HG02943 (cell line): ENCODE measurements at regions not wholly inside any gene's neighbourhood (a gene's known extent, or its start where the extent isn't known, plus 50 kb on each side); places are given as distances from the start of the nearest gene placed in this dataset.
"Not testable (repeated sequence)": the region's sequence is repeated elsewhere in the genome, so short reads cannot be mapped to it uniquely, and the experiment has no call there.

Source experiments
- ATAC-seq: cut with Tn5 transposase; IDR thresholded peaks from one replicate; pipeline ENCODE4 v1.9.1; 2021; ENCODE audit warnings: mild to moderate bottlenecking, low read depth, moderate library complexity; ENCODE audit not compliant: unreplicated experiment

- no peak for ATAC-seq
Observed at GRCh38 chr1:116850436-116850835, 59.3 kb upstream of the PTGFRN start.

DNA sequence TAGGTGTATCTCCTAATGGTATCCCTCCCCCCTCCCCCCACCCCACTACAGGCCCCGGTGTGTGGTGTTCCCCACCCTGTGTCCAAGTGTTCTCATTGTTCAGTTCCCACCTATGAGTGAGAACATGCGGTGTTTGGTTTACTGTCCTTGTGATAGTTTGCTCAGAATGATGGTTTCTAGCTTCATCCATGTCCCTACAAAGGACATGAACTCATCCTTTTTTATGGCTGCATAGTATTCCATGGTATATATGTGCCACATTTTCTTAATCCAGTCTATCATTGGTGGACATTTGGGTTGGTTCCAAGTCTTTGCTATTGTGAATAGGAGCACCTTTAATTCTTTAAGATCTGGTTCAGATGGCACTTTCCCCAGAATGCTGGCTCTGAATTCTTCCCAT is 58.5 kb upstream of the PTGFRN start:
- not testable (repeated sequence) for ATAC-seq

DNA sequence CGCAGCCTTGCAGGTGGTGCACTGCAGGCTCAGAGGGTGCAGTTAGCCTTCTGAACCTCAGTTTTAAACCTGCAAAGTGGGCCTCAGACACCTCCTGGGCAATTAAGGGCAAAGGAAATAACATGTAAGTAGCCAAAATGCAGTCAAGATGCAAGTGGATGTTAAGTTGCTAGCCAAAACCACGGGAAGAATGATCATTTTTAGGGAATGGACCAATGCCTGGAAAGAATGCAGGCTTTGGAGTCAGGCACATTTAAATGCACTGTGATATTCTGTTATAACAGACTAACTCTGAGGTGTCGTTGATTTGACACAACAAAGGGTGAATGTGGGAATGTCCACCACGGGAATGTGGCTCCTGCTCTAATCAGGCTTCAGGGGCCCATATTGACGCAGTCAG is 57.9 kb upstream of the PTGFRN start:
- ATAC-seq = no peak

- no peak for ATAC-seq
Observed at GRCh38 chr1:116852367-116852766, 57.3 kb upstream of the PTGFRN start.

DNA sequence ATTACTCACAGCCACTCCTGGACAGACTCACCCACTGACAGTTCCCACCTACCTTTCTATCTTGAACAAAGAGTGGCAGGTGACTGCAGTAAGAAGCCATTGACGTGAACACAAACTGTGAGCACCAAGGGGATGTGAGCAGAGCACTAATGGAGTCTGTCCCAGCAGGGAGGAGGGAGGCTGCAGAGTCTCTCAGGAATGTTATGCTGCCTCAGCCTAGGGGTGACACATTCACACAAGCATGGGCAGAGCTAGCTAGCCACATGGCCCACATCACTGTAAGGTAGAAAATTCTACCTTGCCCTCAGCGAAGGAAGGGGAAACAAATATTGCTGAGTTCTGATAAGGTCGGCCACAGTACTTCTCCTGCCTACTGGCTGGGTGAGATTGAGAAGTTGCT is 56.8 kb upstream of the PTGFRN start:
- no peak for ATAC-seq

GRCh38 chr1:116853680-116854402 is 55.9 kb upstream of the PTGFRN start:
- no peak for ATAC-seq

DNA sequence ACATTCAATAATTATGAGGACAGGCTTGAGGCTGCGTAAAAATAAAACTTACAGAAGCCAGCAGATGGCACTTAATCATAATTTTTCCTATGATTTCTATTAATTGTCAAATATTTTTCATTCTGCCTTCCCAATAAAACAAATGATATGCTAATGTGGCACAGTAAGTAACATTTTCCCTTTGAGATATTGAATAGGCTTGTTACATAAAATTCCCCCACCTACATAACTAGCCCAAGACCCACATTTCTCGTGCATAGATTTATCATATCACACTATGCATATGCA is 55.4 kb upstream of the PTGFRN start:
- ATAC-seq = no peak

DNA sequence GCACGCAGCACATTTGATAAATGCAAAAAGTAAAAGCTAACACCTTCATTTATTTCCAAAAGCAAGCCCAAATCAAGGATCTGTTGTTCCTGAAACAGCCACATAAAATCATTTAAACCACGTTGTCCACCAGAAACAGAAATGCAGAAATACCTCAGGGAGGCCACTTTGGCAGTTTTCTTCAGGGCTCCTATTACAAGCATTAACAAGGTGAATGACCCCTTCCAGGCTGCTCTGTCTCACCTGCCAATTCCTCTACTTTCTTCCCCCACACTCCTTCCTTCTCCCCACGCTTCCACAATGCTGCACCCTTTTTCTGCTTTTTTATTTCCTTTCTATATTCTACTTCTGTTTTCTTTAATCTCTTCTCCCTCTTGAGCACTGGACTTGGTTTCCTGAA is 55.0 kb upstream of the PTGFRN start:
- ATAC-seq = no peak

DNA sequence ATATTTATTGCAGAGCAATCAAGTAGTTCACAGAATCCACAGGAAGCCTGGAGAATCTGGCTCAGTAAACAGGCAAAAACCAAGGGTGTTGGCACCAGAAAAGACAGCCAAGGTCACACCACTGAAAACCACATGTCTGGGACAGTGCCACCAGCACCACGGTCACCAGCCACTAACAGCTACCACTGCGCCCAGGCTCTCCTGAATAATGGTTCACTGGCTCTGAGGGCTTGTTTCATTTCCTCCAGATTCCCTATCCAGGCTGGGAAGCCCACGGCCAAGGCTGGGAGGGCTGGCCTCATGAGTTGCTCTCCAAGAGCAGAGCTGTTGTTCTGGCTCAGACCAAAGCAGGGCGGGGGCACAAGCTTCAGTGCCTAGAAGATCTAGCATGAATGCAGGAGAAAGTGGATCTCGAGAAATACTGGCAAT is 54.5 kb upstream of the PTGFRN start:
- no peak for ATAC-seq

DNA sequence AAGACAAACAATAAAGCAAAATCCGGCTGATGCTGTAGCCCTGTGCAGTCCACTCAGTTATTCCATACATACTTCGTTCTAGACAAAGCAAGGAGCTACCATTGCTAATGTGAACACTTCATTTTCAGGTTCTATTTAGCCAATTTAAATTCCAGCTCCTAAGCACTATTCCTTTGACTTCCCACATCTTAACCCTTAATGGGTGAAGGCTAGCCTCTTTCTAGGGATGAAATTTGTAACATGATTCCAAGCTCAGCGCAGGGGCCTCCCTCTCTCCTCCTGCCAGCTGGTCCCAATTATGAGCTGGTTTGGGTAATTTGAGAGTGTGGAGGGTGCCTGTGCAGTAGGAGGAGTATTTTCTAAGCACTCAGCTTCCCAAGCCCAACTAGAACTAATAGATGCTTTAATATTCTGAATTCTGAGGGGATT is 53.9 kb upstream of the PTGFRN start:
- no peak for ATAC-seq

DNA sequence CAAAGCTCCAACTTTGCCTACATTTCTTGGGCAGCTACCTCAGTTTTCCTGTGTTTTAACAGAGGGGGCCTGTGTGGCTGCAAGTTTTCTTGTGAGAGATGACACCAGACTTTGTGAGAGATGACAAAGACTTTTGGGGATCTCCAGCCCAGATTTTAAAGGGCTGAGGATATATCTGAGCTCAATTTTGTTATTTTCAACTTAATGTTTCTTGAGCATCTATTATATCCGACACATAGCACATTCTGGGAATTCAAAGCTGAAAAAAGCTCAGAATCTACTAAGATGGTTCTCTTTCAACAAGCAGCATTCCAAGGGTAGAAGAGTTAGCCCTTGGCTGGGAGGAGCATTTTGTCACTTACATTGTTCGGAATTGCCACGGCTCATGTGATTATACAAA is 53.4 kb upstream of the PTGFRN start:
- no peak for ATAC-seq

- no peak for ATAC-seq
Observed at GRCh38 chr1:116857092-116857491, 52.6 kb upstream of the PTGFRN start.
